ENCODE measurements at regions not wholly inside any gene's neighbourhood (a gene's known extent, or its start where the extent isn't known, plus 50 kb on each side); places are given as distances from the start of the nearest gene placed in this dataset.

GRCh38 chr6:90790058-90790457 is 203.2 kb upstream of the MAP3K7 start:
- TF ChIP-seq CTCF (IDR thresholded peaks at IDR 0.05), result no peak
- TF ChIP-seq POLR2A (IDR thresholded peaks at IDR 0.05), result no peak
